ENCODE measurements at regions not wholly inside any gene's neighbourhood (a gene's known extent, or its start where the extent isn't known, plus 50 kb on each side); places are given as distances from the start of the nearest gene placed in this dataset.

DNA sequence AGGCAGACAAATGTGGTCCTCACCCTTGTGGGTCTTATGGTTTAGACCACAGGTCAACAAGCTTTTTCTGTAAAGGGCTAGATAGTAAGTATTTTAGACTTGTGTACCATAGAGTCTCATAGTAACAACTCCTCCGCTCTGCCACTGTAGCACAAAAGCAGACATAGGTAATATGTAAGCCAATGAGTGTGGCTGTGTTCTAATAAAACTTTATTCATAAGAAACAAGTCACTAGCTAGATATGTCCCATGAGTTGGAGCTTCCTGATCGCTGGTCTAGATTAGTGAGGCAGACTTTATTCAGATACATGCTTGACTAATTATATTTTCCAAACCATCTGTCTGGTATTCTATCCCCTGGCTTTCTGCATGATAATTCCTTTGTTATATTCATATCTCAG lies 196.4 kb upstream of the TSHZ2 start:
- Histone ChIP-seq H3K4me1 (ENCODE audit: control insufficient read depth, insufficient read depth, low read length) (no peaks in the 10 kb centered on the region), H3K36me3 (ENCODE audit: control insufficient read depth, insufficient read depth, low read length) (no peaks in the 10 kb centered on the region), H3K27ac (ENCODE audit: low read length) (no peak overlapping the region), H3K4me3 (ENCODE audit: low read depth in 2 of 2, low read length in 2 of 2) (no peak overlapping the region), H3K9me3 (ENCODE audit: control insufficient read depth, insufficient read depth, low read depth, low read length) (no peaks in the 10 kb centered on the region), H3K27me3 (ENCODE audit: control insufficient read depth, insufficient read depth, low read length) (no peaks in the 10 kb centered on the region)
- TF ChIP-seq POLR2AphosphoS5 (IDR thresholded peaks at IDR 0.05; ENCODE audit: low read depth, low read length) (no peak), SIN3A (IDR thresholded peaks at IDR 0.05; ENCODE audit: borderline replicate concordance, insufficient read depth, low read depth, low read length) (no peak), REST (IDR thresholded peaks at IDR 0.05; ENCODE audit: insufficient read depth in 1 of 2, low read depth in 2 of 2, low read length in 1 of 2) (no peak), CTCF (IDR thresholded peaks at IDR 0.05) (no peak), TCF7L2 (IDR thresholded peaks at IDR 0.05; ENCODE audit: low read depth, low read length) (no peak)
- ChIA-PET POLR2A (no interaction called here), CTCF (no interaction called here)
- DNase-seq (ENCODE audit: low read depth, low spot score) (no peak), ATAC-seq (no peak)
- in situ Hi-C loops (cut with HindIII; ENCODE audit: low pct_unique_long_range_greater_than_20kb, low sequenced_read_pairs) = no loop called here
- no TSS peak for BruUV-seq (replicated peaks)
- intact Hi-C loops (cut with micrococcal nuclease; ENCODE audit: unreplicated experiment) = no loop called here

GRCh38 chr20:52768694-52769093 lies 203.5 kb upstream of the TSHZ2 start:
- no peak for TF ChIP-seq CTCF (IDR thresholded peaks at IDR 0.05)
- no peak for TF ChIP-seq SIN3A (IDR thresholded peaks at IDR 0.05; ENCODE audit: borderline replicate concordance, insufficient read depth, low read depth, low read length)
- TF ChIP-seq POLR2AphosphoS5 (IDR thresholded peaks at IDR 0.05; ENCODE audit: low read depth, low read length) = no peak
- no peak for TF ChIP-seq REST (IDR thresholded peaks at IDR 0.05; ENCODE audit: insufficient read depth in 1 of 2, low read depth in 2 of 2, low read length in 1 of 2)
- no peak for TF ChIP-seq TCF7L2 (IDR thresholded peaks at IDR 0.05; ENCODE audit: low read depth, low read length)
- in situ Hi-C loops (cut with HindIII; ENCODE audit: low pct_unique_long_range_greater_than_20kb, low sequenced_read_pairs) (no loop called here), intact Hi-C loops (cut with micrococcal nuclease; ENCODE audit: unreplicated experiment) (no loop called here)
- Histone ChIP-seq H3K4me1 (ENCODE audit: control insufficient read depth, insufficient read depth, low read length) (no peaks in the 10 kb centered on the region), H3K36me3 (ENCODE audit: control insufficient read depth, insufficient read depth, low read length) (no peaks in the 10 kb centered on the region), H3K27ac (ENCODE audit: low read length) (no peak overlapping the region), H3K9me3 (ENCODE audit: control insufficient read depth, insufficient read depth, low read depth, low read length) (no peaks in the 10 kb centered on the region), H3K27me3 (ENCODE audit: control insufficient read depth, insufficient read depth, low read length) (no peaks in the 10 kb centered on the region), H3K4me3 (ENCODE audit: low read depth in 2 of 2, low read length in 2 of 2) (no peak overlapping the region)
- BruUV-seq (replicated peaks) = no TSS peak
- DNase-seq (ENCODE audit: low read depth, low spot score) (no peak), ATAC-seq (no peak)
- POLR2A ChIA-PET = no interaction called here
- CTCF ChIA-PET = no interaction called here
